ENCODE measurements at regions not wholly inside any gene's neighbourhood (a gene's known extent, or its start where the extent isn't known, plus 50 kb on each side); places are given as distances from the start of the nearest gene placed in this dataset.
"Not testable (repeated sequence)": the region's sequence is repeated elsewhere in the genome, so short reads cannot be mapped to it uniquely, and the experiment has no call there.

- ATAC-seq: no peak
- TF ChIP-seq ZNF70 (CRISPR knock-in tag; IDR thresholded peaks at IDR 0.05) (no peak), TOX (CRISPR knock-in tag; IDR thresholded peaks at IDR 0.05; ENCODE audit: borderline replicate concordance) (no peak), SNAI2 (CRISPR knock-in tag; IDR thresholded peaks at IDR 0.05) (no peak), BACH2 (CRISPR knock-in tag; IDR thresholded peaks at IDR 0.05; ENCODE audit: borderline replicate concordance) (no peak), PATZ1 (CRISPR knock-in tag; IDR thresholded peaks at IDR 0.05; ENCODE audit: borderline replicate concordance) (no peak), ARNTL (CRISPR knock-in tag; IDR thresholded peaks at IDR 0.05; ENCODE audit: borderline replicate concordance, low read depth) (no peak), ZFP3 (CRISPR knock-in tag; IDR thresholded peaks at IDR 0.05) (no peak), ZNF565 (CRISPR knock-in tag; conservative IDR thresholded peaks at IDR 0.05; ENCODE audit: low read depth) (no peak), CREB5 (CRISPR knock-in tag; IDR thresholded peaks at IDR 0.05; ENCODE audit: low read depth) (no peak), ESRRG (CRISPR knock-in tag; IDR thresholded peaks at IDR 0.05) (no peak), ZC3H10 (CRISPR knock-in tag; IDR thresholded peaks at IDR 0.05) (no peak), POU6F1 (CRISPR knock-in tag; IDR thresholded peaks at IDR 0.05; ENCODE audit: borderline replicate concordance, low read depth) (no peak), TSHZ2 (CRISPR knock-in tag; IDR thresholded peaks at IDR 0.05) (no peak), CSRNP3 (CRISPR knock-in tag; IDR thresholded peaks at IDR 0.05) (no peak), RARB (CRISPR knock-in tag; IDR thresholded peaks at IDR 0.05) (no peak)
Measured at GRCh38 chr12:33514893-33515292, 75.3 kb upstream of the SYT10 start.

GRCh38 chr12:33519566-33519965, 79.9 kb upstream of the SYT10 start:
- TF ChIP-seq ZNF8 (CRISPR knock-in tag; IDR thresholded peaks at IDR 0.05) (no peak), SNAI2 (CRISPR knock-in tag; IDR thresholded peaks at IDR 0.05) (no peak), TCF4 (CRISPR knock-in tag; IDR thresholded peaks at IDR 0.05; ENCODE audit: borderline replicate concordance) (no peak)

GRCh38 chr12:33520505-33521302, 81.1 kb upstream of the SYT10 start:
- not testable (repeated sequence) for ATAC-seq

More at GRCh38 chr12:33519566-33519965, 79.9 kb upstream of the SYT10 start:
- no peak for ATAC-seq

- ATAC-seq: no peak
- TF ChIP-seq SNAI2 (CRISPR knock-in tag; IDR thresholded peaks at IDR 0.05): no peak
Measured at GRCh38 chr12:33529031-33529430, 89.4 kb upstream of the SYT10 start.
